Coronary artery (tissue), 2 donors: ENCODE measurements at regions not wholly inside any gene's neighbourhood (a gene's known extent, or its start where the extent isn't known, plus 50 kb on each side); places are given as distances from the start of the nearest gene placed in this dataset.
"Not testable (repeated sequence)": the region's sequence is repeated elsewhere in the genome, so short reads cannot be mapped to it uniquely, and the experiment has no call there.

Experiments used
- DNase-seq: peaks from one replicate; pipeline ENCODE4 v3.0.0-alpha.2; 2017; ENCODE audit warnings: low spot score
- H3K27ac ChIP-seq, 2 donors: fragments of 200-600 bp; sonication (generic); one replicate each; pipeline ENCODE4 v1.5.1; 2016 to 2019
- H3K4me3 ChIP-seq: fragments of 200-600 bp; sonication (generic); 2 replicates; pipeline ENCODE4 v1.5.1; 2016; ENCODE audit warnings: mild to moderate bottlenecking, moderate library complexity
- TF ChIP-seq, protein P1 (sequence below): fragments of 200-600 bp; sonication (generic); IDR thresholded peaks from one replicate; pipeline ENCODE4 v1.5.1; 2019; ENCODE audit warnings: antibody characterized with exemption

- no peak for DNase-seq
- Histone ChIP-seq H3K4me3 (no peak overlapping the region), H3K27ac (no peak overlapping the region)
- TF ChIP-seq, protein P1, sequence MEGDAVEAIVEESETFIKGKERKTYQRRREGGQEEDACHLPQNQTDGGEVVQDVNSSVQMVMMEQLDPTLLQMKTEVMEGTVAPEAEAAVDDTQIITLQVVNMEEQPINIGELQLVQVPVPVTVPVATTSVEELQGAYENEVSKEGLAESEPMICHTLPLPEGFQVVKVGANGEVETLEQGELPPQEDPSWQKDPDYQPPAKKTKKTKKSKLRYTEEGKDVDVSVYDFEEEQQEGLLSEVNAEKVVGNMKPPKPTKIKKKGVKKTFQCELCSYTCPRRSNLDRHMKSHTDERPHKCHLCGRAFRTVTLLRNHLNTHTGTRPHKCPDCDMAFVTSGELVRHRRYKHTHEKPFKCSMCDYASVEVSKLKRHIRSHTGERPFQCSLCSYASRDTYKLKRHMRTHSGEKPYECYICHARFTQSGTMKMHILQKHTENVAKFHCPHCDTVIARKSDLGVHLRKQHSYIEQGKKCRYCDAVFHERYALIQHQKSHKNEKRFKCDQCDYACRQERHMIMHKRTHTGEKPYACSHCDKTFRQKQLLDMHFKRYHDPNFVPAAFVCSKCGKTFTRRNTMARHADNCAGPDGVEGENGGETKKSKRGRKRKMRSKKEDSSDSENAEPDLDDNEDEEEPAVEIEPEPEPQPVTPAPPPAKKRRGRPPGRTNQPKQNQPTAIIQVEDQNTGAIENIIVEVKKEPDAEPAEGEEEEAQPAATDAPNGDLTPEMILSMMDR, result no peak
Observed at GRCh38 chr5:66367814-66368541, 223.9 kb downstream of the SREK1 start.

- Histone ChIP-seq H3K27ac (no peak overlapping the region), H3K4me3 (no peak overlapping the region)
- TF ChIP-seq, protein P1, result no peak
- no peak for DNase-seq
Observed at GRCh38 chr5:66368811-66369210, 224.7 kb downstream of the SREK1 start.

DNA sequence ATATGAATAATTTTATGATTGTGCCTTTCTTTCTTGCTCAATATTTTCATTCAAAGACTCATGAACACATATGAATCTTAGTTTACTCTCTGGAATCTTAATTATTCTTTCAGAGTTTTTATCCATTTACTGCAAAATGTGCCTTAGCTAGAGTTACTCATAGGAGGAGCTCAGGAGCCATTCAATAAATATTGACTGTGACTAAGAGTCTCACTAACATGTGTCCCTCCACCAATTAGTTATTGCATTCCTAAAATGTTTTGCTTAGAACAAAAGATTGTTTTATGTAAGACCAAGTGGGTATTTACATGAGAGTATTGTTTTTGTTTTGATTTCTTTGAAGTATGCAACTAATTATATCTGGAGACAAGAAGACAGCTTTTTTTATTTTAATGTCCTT lies 218.4 kb upstream of the MAST4 start:
- Histone ChIP-seq H3K27ac (no peak overlapping the region), H3K4me3 (no peak overlapping the region)
- TF ChIP-seq, protein P1, result no peak
- DNase-seq, result no peak

- no peak overlapping the region for H3K27ac ChIP-seq
- H3K4me3 ChIP-seq, result no peak overlapping the region
- DNase-seq, result no peak
- TF ChIP-seq, protein P1, result no peak
Observed at GRCh38 chr5:66378407-66378806, 217.8 kb upstream of the MAST4 start.

DNA sequence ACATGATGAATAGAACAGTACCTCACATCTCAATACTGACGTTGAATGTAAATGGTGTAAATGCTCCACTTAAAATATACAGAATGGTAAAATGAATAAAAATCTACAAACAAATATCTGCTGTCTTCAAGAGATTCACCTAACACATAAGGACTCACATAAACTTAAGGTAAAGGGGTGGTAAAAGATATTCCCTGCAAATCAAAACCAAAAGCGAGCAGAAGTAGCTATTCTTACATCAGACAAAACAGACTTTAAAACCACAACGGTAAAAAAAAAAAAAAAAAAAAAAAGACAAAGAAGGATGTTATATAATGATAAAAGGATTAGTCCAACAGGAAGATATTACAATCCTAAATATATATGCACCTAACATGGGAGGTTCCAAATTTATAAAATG lies 214.0 kb upstream of the MAST4 start:
- TF ChIP-seq, protein P1, result no peak
- DNase-seq, result no peak
- Histone ChIP-seq H3K4me3 (no peak overlapping the region), H3K27ac (no peak overlapping the region)

GRCh38 chr5:66405145-66405544 lies 191.0 kb upstream of the MAST4 start:
- DNase-seq, H3K4me3 ChIP-seq, H3K27ac ChIP-seq: not testable (repeated sequence)

DNA sequence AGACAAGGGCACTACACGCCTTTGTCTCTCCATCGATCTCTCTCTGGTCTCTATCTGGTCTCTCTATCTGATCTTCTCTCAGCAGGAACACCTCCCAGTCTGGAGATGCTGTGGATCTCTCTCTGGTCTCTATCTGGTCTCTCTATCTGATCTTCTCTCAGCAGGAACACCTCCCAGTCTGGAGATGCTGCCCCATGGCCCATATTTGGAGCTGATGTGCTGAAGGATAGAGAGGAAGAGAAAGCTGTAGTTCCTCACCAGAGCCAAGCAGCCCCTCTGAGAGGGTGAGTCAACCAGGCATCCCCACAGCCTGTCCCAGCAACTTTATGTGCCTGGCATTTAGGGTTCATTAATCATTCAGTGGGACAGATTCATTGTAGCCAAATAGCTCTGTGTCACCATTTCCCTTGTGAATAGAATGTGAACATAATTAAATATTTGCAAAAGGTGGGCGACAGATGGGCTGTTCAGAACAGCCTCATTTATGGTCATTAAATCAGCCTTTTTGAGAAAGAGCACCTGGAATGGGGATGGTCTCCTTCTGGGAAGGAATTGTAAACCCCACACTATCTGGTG lies 189.3 kb upstream of the MAST4 start:
- DNase-seq, result no peak
- no peak overlapping the region for H3K27ac ChIP-seq
- no peak overlapping the region for H3K4me3 ChIP-seq
- TF ChIP-seq, protein P1, result no peak
